Spinal cord (tissue), 9 donors: ENCODE measurements at regions not wholly inside any gene's neighbourhood (a gene's known extent, or its start where the extent isn't known, plus 50 kb on each side); places are given as distances from the start of the nearest gene placed in this dataset.
"Not testable (repeated sequence)": the region's sequence is repeated elsewhere in the genome, so short reads cannot be mapped to it uniquely, and the experiment has no call there.

Source experiments
- DNase-seq, 6 donors: peaks; one replicate each; pipeline versions ENCODE4 v3.0.0 to v3.0.0-alpha.2; 2013 to 2015; ENCODE audit warnings: low spot score in 6 of 6, low read depth in 4 of 6
- H3K27ac ChIP-seq: one replicate; pipeline ENCODE4 v1.5.1; 2013; ENCODE audit warnings: low read depth, low read length, control low read depth
- H3K27me3 ChIP-seq: one replicate; pipeline ENCODE4 v1.6.1; 2013; ENCODE audit warnings: low read length; ENCODE audit not compliant: control insufficient read depth, insufficient read depth
- H3K36me3 ChIP-seq: one replicate; pipeline ENCODE4 v1.6.1; 2013; ENCODE audit warnings: low read length; ENCODE audit not compliant: control insufficient read depth, insufficient read depth
- H3K4me1 ChIP-seq: one replicate; pipeline ENCODE4 v1.6.1; 2013; ENCODE audit warnings: low read length; ENCODE audit not compliant: control insufficient read depth, insufficient read depth
- H3K4me3 ChIP-seq: one replicate; pipeline ENCODE4 v1.5.1; 2013; ENCODE audit warnings: low read depth, low read length, control low read depth
- H3K9me3 ChIP-seq: one replicate; pipeline ENCODE4 v1.6.1; 2013; ENCODE audit warnings: low read length; ENCODE audit not compliant: control insufficient read depth, insufficient read depth
- WGBS: methylation state at CpG from one replicate; pipeline ENCODE4 v1.1.5; 2013; ENCODE audit warnings: missing lambda C conversion rate; ENCODE audit not compliant: insufficient coverage; 5-methylcytosine and 5-hydroxymethylcytosine counted together
- donor health status: healthy.

- Histone ChIP-seq H3K4me3 (no peak overlapping the region), H3K27ac (no peak overlapping the region), H3K27me3 (no peaks in the 10 kb centered on the region), H3K4me1 (no peaks in the 10 kb centered on the region), H3K36me3 (no peaks in the 10 kb centered on the region), H3K9me3 (no peaks in the 10 kb centered on the region)
- 78% methylated on average over 3 of the region's 3 CpGs for whole genome bisulfite sequencing
- no peak for DNase-seq
These were observed 1062.8 kb upstream of the ACO1 start for GRCh38 chr9:31321686-31322085.

- Histone ChIP-seq H3K4me3 (no peak overlapping the region), H3K27ac (no peak overlapping the region), H3K9me3 (no peaks in the 10 kb centered on the region), H3K36me3 (no peaks in the 10 kb centered on the region), H3K4me1 (no peaks in the 10 kb centered on the region), H3K27me3 (no peaks in the 10 kb centered on the region)
- WGBS = 100% methylated on average over 2 of the region's 2 CpGs
- DNase-seq = no peak
These were observed 1060.6 kb upstream of the ACO1 start for GRCh38 chr9:31323726-31324444.

- Histone ChIP-seq H3K4me3 (no peak overlapping the region), H3K27ac (no peak overlapping the region), H3K9me3 (no peaks in the 10 kb centered on the region), H3K36me3 (no peaks in the 10 kb centered on the region), H3K27me3 (no peaks in the 10 kb centered on the region), H3K4me1 (no peaks in the 10 kb centered on the region)
- DNase-seq = no peak
- 75% methylated on average over 6 of the region's 6 CpGs for WGBS
These were observed 1058.7 kb upstream of the ACO1 start for GRCh38 chr9:31325778-31326177.

- H3K27me3 ChIP-seq = not testable (repeated sequence)
- WGBS = 96% methylated on average over 12 of the region's 12 CpGs
These were observed 1057.6 kb upstream of the ACO1 start for GRCh38 chr9:31326883-31327282.

GRCh38 chr9:31334837-31335528 is 1049.5 kb upstream of the ACO1 start:
- WGBS = 93% methylated on average over 6 of the region's 6 CpGs
- no peak overlapping the region for H3K27ac ChIP-seq

More at GRCh38 chr9:31326883-31327282, 1057.6 kb upstream of the ACO1 start:
- H3K4me3 ChIP-seq, H3K27ac ChIP-seq, H3K36me3 ChIP-seq, H3K9me3 ChIP-seq, H3K4me1 ChIP-seq, DNase-seq: not testable (repeated sequence)

GRCh38 chr9:31335529-31336234 is 1048.8 kb upstream of the ACO1 start:
- 90% methylated on average over 2 of the region's 4 CpGs for WGBS

More at GRCh38 chr9:31334837-31335528, 1049.5 kb upstream of the ACO1 start:
- H3K4me3 ChIP-seq = no peak overlapping the region
- DNase-seq = no peak
- no peaks in the 10 kb centered on the region for H3K36me3 ChIP-seq
- no peaks in the 10 kb centered on the region for H3K9me3 ChIP-seq
- no peaks in the 10 kb centered on the region for H3K27me3 ChIP-seq
- H3K4me1 ChIP-seq = peaks cover 3% of the 10 kb centered on the region

GRCh38 chr9:31336386-31336785 is 1048.1 kb upstream of the ACO1 start:
- no peak overlapping the region for H3K4me3 ChIP-seq
- DNase-seq = peak in 3 of 6 donors; percentile 11 to 94 (median 75)
- no CpG with 5 or more reads among the region's 1 CpG for WGBS
- H3K27me3 ChIP-seq = no peaks in the 10 kb centered on the region
- H3K36me3 ChIP-seq = no peaks in the 10 kb centered on the region
- H3K4me1 ChIP-seq = peaks cover 3% of the 10 kb centered on the region
- H3K9me3 ChIP-seq = no peaks in the 10 kb centered on the region
- H3K27ac ChIP-seq = no peak overlapping the region

More at GRCh38 chr9:31335529-31336234, 1048.8 kb upstream of the ACO1 start:
- Histone ChIP-seq H3K4me1 (peaks cover 3% of the 10 kb centered on the region), H3K27ac (no peak overlapping the region), H3K9me3 (no peaks in the 10 kb centered on the region), H3K4me3 (no peak overlapping the region), H3K36me3 (no peaks in the 10 kb centered on the region), H3K27me3 (no peaks in the 10 kb centered on the region)
- no peak for DNase-seq

GRCh38 chr9:31336841-31337240 is 1047.6 kb upstream of the ACO1 start:
- H3K27ac ChIP-seq = no peak overlapping the region
- no CpG with 5 or more reads among the region's 1 CpG for WGBS
- DNase-seq = peak in 1 of 6 donors; percentile 30
- H3K4me3 ChIP-seq = no peak overlapping the region
- no peaks in the 10 kb centered on the region for H3K36me3 ChIP-seq
- peaks cover 3% of the 10 kb centered on the region for H3K4me1 ChIP-seq
- no peaks in the 10 kb centered on the region for H3K27me3 ChIP-seq
- H3K9me3 ChIP-seq = no peaks in the 10 kb centered on the region

- Histone ChIP-seq H3K36me3 (no peaks in the 10 kb centered on the region), H3K4me3 (peak overlapping the region; percentile 12), H3K27me3 (no peaks in the 10 kb centered on the region), H3K9me3 (no peaks in the 10 kb centered on the region), H3K27ac (peak overlapping the region; percentile 47), H3K4me1 (no peaks in the 10 kb centered on the region)
- peak in 1 of 6 donors; percentile 25 for DNase-seq
- WGBS = no CpG with 5 or more reads among the region's 6 CpGs
These were observed 1037.3 kb upstream of the ACO1 start for GRCh38 chr9:31347082-31347617.
